Body of pancreas (tissue), 4 donors: ENCODE measurements at regions not wholly inside any gene's neighbourhood (a gene's known extent, or its start where the extent isn't known, plus 50 kb on each side); places are given as distances from the start of the nearest gene placed in this dataset.

Experiments used
- POLR2A ChIP-seq, 3 donors: fragments of 450-650 bp; IDR thresholded peaks; one replicate each; pipeline ENCODE4 v1.6.1; 2016; ENCODE audit warnings: antibody characterized with exemption in 3 of 3, mild to moderate bottlenecking in 2 of 3
- TF ChIP-seq, protein P1 (sequence below), 7 experiments: fragments of 450-650 bp in 4 of 7; fragments of 200-600 bp in 3 of 7; sonication (generic) in 3 of 7; IDR thresholded peaks; one replicate each; pipeline ENCODE4 v1.5.1; 2016 to 2019; ENCODE audit warnings: antibody characterized with exemption in 7 of 7

DNA sequence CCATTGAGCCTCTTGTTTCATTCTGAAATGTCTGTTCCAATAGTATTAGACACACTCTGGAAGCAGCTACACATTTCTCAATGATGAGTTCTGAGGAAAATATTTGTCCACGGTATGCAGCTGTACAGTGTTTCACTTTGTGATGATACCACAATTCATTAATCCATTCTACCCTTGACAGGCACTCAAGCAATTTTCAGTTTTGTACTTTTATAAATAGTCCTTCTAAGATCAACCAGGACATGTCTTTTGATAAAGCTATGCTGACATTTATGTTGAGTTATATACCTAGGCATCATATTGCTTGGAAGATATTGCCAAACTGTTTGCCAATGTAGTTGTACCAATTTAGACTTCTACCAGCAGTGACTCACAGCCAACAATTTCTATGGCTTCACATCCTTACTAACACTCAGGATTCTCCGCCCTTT lies 165.1 kb upstream of the COL8A1 start:
- no peak for TF ChIP-seq POLR2A (IDR thresholded peaks at IDR 0.05)
- TF ChIP-seq, protein P1, sequence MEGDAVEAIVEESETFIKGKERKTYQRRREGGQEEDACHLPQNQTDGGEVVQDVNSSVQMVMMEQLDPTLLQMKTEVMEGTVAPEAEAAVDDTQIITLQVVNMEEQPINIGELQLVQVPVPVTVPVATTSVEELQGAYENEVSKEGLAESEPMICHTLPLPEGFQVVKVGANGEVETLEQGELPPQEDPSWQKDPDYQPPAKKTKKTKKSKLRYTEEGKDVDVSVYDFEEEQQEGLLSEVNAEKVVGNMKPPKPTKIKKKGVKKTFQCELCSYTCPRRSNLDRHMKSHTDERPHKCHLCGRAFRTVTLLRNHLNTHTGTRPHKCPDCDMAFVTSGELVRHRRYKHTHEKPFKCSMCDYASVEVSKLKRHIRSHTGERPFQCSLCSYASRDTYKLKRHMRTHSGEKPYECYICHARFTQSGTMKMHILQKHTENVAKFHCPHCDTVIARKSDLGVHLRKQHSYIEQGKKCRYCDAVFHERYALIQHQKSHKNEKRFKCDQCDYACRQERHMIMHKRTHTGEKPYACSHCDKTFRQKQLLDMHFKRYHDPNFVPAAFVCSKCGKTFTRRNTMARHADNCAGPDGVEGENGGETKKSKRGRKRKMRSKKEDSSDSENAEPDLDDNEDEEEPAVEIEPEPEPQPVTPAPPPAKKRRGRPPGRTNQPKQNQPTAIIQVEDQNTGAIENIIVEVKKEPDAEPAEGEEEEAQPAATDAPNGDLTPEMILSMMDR (IDR thresholded peaks at IDR 0.05), result no peak
